ENCODE measurements at regions not wholly inside any gene's neighbourhood (a gene's known extent, or its start where the extent isn't known, plus 50 kb on each side); places are given as distances from the start of the nearest gene placed in this dataset.

DNA sequence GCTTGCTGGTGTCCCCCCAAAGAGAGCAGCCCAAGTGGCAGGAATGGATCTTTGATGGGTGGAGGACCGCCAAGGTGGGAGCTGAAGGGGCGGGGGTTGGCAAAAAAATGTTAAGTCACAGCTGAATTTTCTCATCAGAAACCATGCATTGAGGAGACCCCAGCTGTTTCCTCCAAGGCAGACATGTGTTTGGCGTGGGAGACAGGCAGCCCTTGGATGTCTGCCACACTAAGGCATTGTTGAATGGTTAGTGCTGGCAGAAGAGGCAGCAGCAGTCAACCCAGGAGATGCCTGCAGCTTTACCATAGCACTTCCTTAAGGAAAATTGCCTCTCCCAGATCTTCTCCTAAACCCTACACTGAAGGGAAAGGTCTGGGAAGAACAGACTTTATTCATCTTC lies 394.9 kb upstream of the CD180 start:
- 0% methylated on average over 3 of the region's 3 CpGs for WGBS (ENCODE audit: insufficient coverage, insufficient replicate concordance, low lambda C conversion rate, missing lambda C conversion rate)
- no peaks in the 10 kb centered on the region for H3K4me1 ChIP-seq (ENCODE audit: control insufficient read depth, insufficient read depth, low read length)
- H3K4me3 ChIP-seq: no peak overlapping the region
- H3K79me2 ChIP-seq (ENCODE audit: control insufficient read depth, insufficient read depth, low read length): no peaks in the 10 kb centered on the region
- H2AFZ ChIP-seq (ENCODE audit: control insufficient read depth, low read depth, low read length): no peak overlapping the region
- no peaks in the 10 kb centered on the region for H3K36me3 ChIP-seq (ENCODE audit: control insufficient read depth in 2 of 2, insufficient read depth in 2 of 2, low read length in 1 of 2)
- RAD21 ChIA-PET (ENCODE audit: unreplicated experiment): no interaction called here
- SMC1A ChIA-PET (ENCODE audit: uncharacterized antibody, unreplicated experiment): no interaction called here
- in situ Hi-C loops (cut with MboI): no loop called here
- no peak for TF ChIP-seq CHD1 (IDR thresholded peaks at IDR 0.05; ENCODE audit: low read depth, low read length)
- TF ChIP-seq, protein P1, sequence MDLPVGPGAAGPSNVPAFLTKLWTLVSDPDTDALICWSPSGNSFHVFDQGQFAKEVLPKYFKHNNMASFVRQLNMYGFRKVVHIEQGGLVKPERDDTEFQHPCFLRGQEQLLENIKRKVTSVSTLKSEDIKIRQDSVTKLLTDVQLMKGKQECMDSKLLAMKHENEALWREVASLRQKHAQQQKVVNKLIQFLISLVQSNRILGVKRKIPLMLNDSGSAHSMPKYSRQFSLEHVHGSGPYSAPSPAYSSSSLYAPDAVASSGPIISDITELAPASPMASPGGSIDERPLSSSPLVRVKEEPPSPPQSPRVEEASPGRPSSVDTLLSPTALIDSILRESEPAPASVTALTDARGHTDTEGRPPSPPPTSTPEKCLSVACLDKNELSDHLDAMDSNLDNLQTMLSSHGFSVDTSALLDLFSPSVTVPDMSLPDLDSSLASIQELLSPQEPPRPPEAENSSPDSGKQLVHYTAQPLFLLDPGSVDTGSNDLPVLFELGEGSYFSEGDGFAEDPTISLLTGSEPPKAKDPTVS (IDR thresholded peaks at IDR 0.05; ENCODE audit: low read depth, low read length): no peak
- TF ChIP-seq NFXL1 (IDR thresholded peaks at IDR 0.05; ENCODE audit: borderline replicate concordance): no peak
- TF ChIP-seq CBFB (IDR thresholded peaks at IDR 0.05; ENCODE audit: low read depth): no peak
- no peak for TF ChIP-seq SUZ12 (IDR thresholded peaks at IDR 0.05; ENCODE audit: unreplicated experiment)
- no peak for TF ChIP-seq MYC (IDR thresholded peaks at IDR 0.05; ENCODE audit: insufficient read depth, insufficient read length, insufficient replicate concordance, low read length, severe bottlenecking)
- TF ChIP-seq EED (IDR thresholded peaks at IDR 0.05; ENCODE audit: low read depth): no peak
- TF ChIP-seq, protein P2, sequence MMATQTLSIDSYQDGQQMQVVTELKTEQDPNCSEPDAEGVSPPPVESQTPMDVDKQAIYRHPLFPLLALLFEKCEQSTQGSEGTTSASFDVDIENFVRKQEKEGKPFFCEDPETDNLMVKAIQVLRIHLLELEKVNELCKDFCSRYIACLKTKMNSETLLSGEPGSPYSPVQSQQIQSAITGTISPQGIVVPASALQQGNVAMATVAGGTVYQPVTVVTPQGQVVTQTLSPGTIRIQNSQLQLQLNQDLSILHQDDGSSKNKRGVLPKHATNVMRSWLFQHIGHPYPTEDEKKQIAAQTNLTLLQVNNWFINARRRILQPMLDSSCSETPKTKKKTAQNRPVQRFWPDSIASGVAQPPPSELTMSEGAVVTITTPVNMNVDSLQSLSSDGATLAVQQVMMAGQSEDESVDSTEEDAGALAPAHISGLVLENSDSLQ (IDR thresholded peaks at IDR 0.05): no peak
- no peak for TF ChIP-seq ZNF217 (IDR thresholded peaks at IDR 0.05)
- no peak for TF ChIP-seq MXI1 (IDR thresholded peaks at IDR 0.05; ENCODE audit: low read depth, low read length)
- no peaks in the 10 kb centered on the region for H3K9me3 ChIP-seq (replicated peaks; ENCODE audit: control insufficient read depth, insufficient read depth, low read length)
- no peak overlapping the region for H3K4me2 ChIP-seq (ENCODE audit: control insufficient read depth, insufficient read depth)
- ATAC-seq (no peak), DNase-seq (ENCODE audit: low read depth, low spot score) (no peak), FAIRE-seq (no peak)
- intact Hi-C loops (cut with micrococcal nuclease; ENCODE audit: unreplicated experiment): no loop called here
- no peaks in the 10 kb centered on the region for H4K20me1 ChIP-seq (ENCODE audit: control insufficient read depth, insufficient read depth)
- BruUV-seq (replicated peaks): no TSS peak
- H3K27me3 ChIP-seq (replicated peaks in 1 of 2; ENCODE audit: control insufficient read depth in 2 of 2, insufficient read depth in 2 of 2, low read length in 1 of 2): no peaks in the 10 kb centered on the region
- H3K27ac ChIP-seq (ENCODE audit: control insufficient read depth, insufficient read depth): no peak overlapping the region
- H3K9ac ChIP-seq (ENCODE audit: control insufficient read depth, insufficient read depth, low read length): no peak overlapping the region
- CTCF ChIA-PET: no interaction called here
- POLR2A ChIA-PET: interaction anchor here (0.6 kb wide), 1 partner anchor 337 kb away, joined by 3 read pairs; no protein-coding TSS in a partner anchor
